PC-9 (cell line): ENCODE measurements at regions not wholly inside any gene's neighbourhood (a gene's known extent, or its start where the extent isn't known, plus 50 kb on each side); places are given as distances from the start of the nearest gene placed in this dataset.

Experiments used
- BruUV-seq: library from RNA; stranded (reverse); fragments of 400-500 nt; replicated peaks from 2 replicates; lab custom pipeline; 2021; lab: Mats Ljungman, UMichigan
- CTCF ChIA-PET: fragments of 300-600 bp; sonication (Branson Sonifier 250); formaldehyde crosslinking; loops from one replicate; lab custom pipeline; 2022; ENCODE audit warnings: antibody characterized with exemption; lab: Charles Lee
- POLR2A ChIA-PET: fragments of 300-600 bp; sonication (Branson Sonifier 250); formaldehyde crosslinking; loops from one replicate; lab custom pipeline; 2022; ENCODE audit warnings: antibody characterized with exemption; ENCODE audit not compliant: unreplicated experiment; lab: Charles Lee
- DNase-seq, 2 experiments: peaks; one replicate each; pipeline versions ENCODE4 v3.0.0 to v3.0.0-alpha.2; 2015 to 2022; ENCODE audit warnings: mixed read lengths in 1 of 2
- H2AFZ ChIP-seq: fragments of 200-600 bp; sonication (generic); 2 replicates; pipeline ENCODE4 v1.8.1; 2017; ENCODE audit warnings: antibody characterized with exemption
- H3F3A ChIP-seq: fragments of 200-600 bp; sonication (generic); 2 replicates; pipeline ENCODE4 v1.8.1; 2017; ENCODE audit warnings: antibody characterized with exemption, mild to moderate bottlenecking, low read depth; ENCODE audit not compliant: insufficient read depth
- H3K27ac ChIP-seq: fragments of 200-600 bp; sonication (generic); 2 replicates; pipeline ENCODE4 v1.6.1; 2016; ENCODE audit warnings: mixed run types
- H3K27me3 ChIP-seq: fragments of 200-600 bp; sonication (generic); 2 replicates; pipeline ENCODE4 v1.6.1; 2016; ENCODE audit warnings: low read depth, mixed run types; ENCODE audit not compliant: insufficient read depth
- H3K36me3 ChIP-seq: fragments of 200-600 bp; sonication (generic); 2 replicates; pipeline ENCODE4 v1.6.1; 2016; ENCODE audit warnings: low read depth, mixed run types
- H3K4me1 ChIP-seq: fragments of 200-600 bp; sonication (generic); replicated peaks from 2 replicates; pipeline ENCODE4 v1.6.1; 2016; ENCODE audit warnings: mixed run types; ENCODE audit not compliant: insufficient read depth
- H3K4me2 ChIP-seq: fragments of 200-600 bp; sonication (generic); 2 replicates; pipeline ENCODE4 v1.6.1; 2017; ENCODE audit warnings: mixed run types
- H3K4me3 ChIP-seq: fragments of 200-600 bp; sonication (generic); 2 replicates; pipeline ENCODE4 v1.6.1; 2016; ENCODE audit warnings: mixed run types
- H3K79me2 ChIP-seq: fragments of 200-600 bp; sonication (generic); 2 replicates; pipeline ENCODE4 v1.6.1; 2017; ENCODE audit warnings: low read depth, mixed run types
- H3K9me2 ChIP-seq: fragments of 200-600 bp; sonication (generic); 2 replicates; pipeline ENCODE4 v1.8.1; 2017; ENCODE audit warnings: mild to moderate bottlenecking; ENCODE audit not compliant: insufficient read depth
- H3K9me3 ChIP-seq: fragments of 200-600 bp; sonication (generic); 2 replicates; pipeline ENCODE4 v1.8.1; 2016; ENCODE audit warnings: low read depth; ENCODE audit not compliant: insufficient read depth
- H4K20me1 ChIP-seq: fragments of 200-600 bp; sonication (generic); 2 replicates; pipeline ENCODE4 v1.8.1; 2017; ENCODE audit not compliant: insufficient read depth
- CTCF ChIP-seq: fragments of 200-600 bp; sonication (generic); conservative IDR thresholded peaks from 2 replicates; pipeline ENCODE4 v1.6.1; 2017; ENCODE audit warnings: mixed run types, antibody characterized with exemption, mild to moderate bottlenecking, moderate library complexity
- EZH2 ChIP-seq: fragments of 200-600 bp; sonication (generic); IDR thresholded peaks from 2 replicates; pipeline ENCODE4 v1.8.0; 2017; ENCODE audit warnings: antibody characterized with exemption, low read depth
- intact Hi-C: fragments of 100-400 bp; cut with micrococcal nuclease; formaldehyde crosslinking; loops from one replicate; pipeline ENCODE4 v1.10.0; 2022; ENCODE audit not compliant: unreplicated experiment

- Histone ChIP-seq H3K4me1 (0 out of 2 replicates have a peak, but pooled peaks cover 7% of the 10 kb centered on the region), H2AFZ (no peak overlapping the region), H3K9me2 (no peaks in the 10 kb centered on the region), H3K27ac (no peak overlapping the region), H3F3A (peaks cover 10% of the 10 kb centered on the region; the same call in 1 of the 2 replicates), H4K20me1 (no peaks in the 10 kb centered on the region), H3K79me2 (no peaks in the 10 kb centered on the region), H3K9me3 (no peaks in the 10 kb centered on the region), H3K4me2 (no peak overlapping the region; the same call in 1 of the 2 replicates), H3K27me3 (no peaks in the 10 kb centered on the region), H3K4me3 (no peak overlapping the region), H3K36me3 (no peaks in the 10 kb centered on the region)
- intact Hi-C loops: no loop called here
- ChIA-PET POLR2A (no interaction called here), CTCF (interaction anchor here (0.6 kb wide), 1 partner anchor 17 kb away, joined by 3 read pairs; no protein-coding TSS in a partner anchor)
- no TSS peak for BruUV-seq
- DNase-seq: peak in 1 of 2 experiments; percentile 60
- TF ChIP-seq EZH2 (no peak), CTCF (no peak)
These were observed 207.1 kb downstream of the NFATC2 start for GRCh38 chr20:51335329-51335841.

GRCh38 chr20:51334609-51335008, 207.9 kb downstream of the NFATC2 start:
- peaks cover 10% of the 10 kb centered on the region; the same call in 1 of the 2 replicates for H3F3A ChIP-seq
- no peak overlapping the region for H3K4me3 ChIP-seq
- H3K9me3 ChIP-seq: no peaks in the 10 kb centered on the region
- H3K9me2 ChIP-seq: no peaks in the 10 kb centered on the region
- CTCF ChIA-PET: no interaction called here
- H3K27ac ChIP-seq: no peak overlapping the region
- POLR2A ChIA-PET: no interaction called here
- H4K20me1 ChIP-seq: no peaks in the 10 kb centered on the region
- H2AFZ ChIP-seq: no peak overlapping the region
- H3K36me3 ChIP-seq: no peaks in the 10 kb centered on the region
- TF ChIP-seq EZH2 (no peak), CTCF (no peak)
- intact Hi-C loops: no loop called here
- no peak for DNase-seq
- H3K79me2 ChIP-seq: no peaks in the 10 kb centered on the region
- H3K4me2 ChIP-seq: no peak overlapping the region
- H3K27me3 ChIP-seq: no peaks in the 10 kb centered on the region
- no TSS peak for BruUV-seq
- 0 out of 2 replicates have a peak, but pooled peaks cover 7% of the 10 kb centered on the region for H3K4me1 ChIP-seq

- no peak for TF ChIP-seq EZH2
- TF ChIP-seq CTCF: no peak
- H3K79me2 ChIP-seq: no peaks in the 10 kb centered on the region
- no peak overlapping the region for H3K4me3 ChIP-seq
- ChIA-PET POLR2A (no interaction called here), CTCF (interaction anchor here (0.5 kb wide), 1 partner anchor 309 kb away, joined by 3 read pairs; no protein-coding TSS in a partner anchor)
- no peak overlapping the region for H2AFZ ChIP-seq
- H4K20me1 ChIP-seq: no peaks in the 10 kb centered on the region
- H3K27ac ChIP-seq: no peak overlapping the region
- H3K9me2 ChIP-seq: no peaks in the 10 kb centered on the region
- H3F3A ChIP-seq: peaks cover 10% of the 10 kb centered on the region; the same call in 1 of the 2 replicates
- BruUV-seq: no TSS peak
- intact Hi-C loops: no loop called here
- no peaks in the 10 kb centered on the region; the same call in 1 of the 2 replicates for H3K27me3 ChIP-seq
- no peak for DNase-seq
- 0 out of 2 replicates have a peak, but pooled peaks cover 7% of the 10 kb centered on the region for H3K4me1 ChIP-seq
- no peaks in the 10 kb centered on the region for H3K9me3 ChIP-seq
- H3K4me2 ChIP-seq: no peak overlapping the region
- no peaks in the 10 kb centered on the region for H3K36me3 ChIP-seq
These were observed 208.5 kb downstream of the NFATC2 start for GRCh38 chr20:51333971-51334370.
